Calu3 (cell line): ENCODE measurements at regions not wholly inside any gene's neighbourhood (a gene's known extent, or its start where the extent isn't known, plus 50 kb on each side); places are given as distances from the start of the nearest gene placed in this dataset.
"Not testable (repeated sequence)": the region's sequence is repeated elsewhere in the genome, so short reads cannot be mapped to it uniquely, and the experiment has no call there.

Experiments used
- BruUV-seq: library from RNA; stranded (reverse); fragments of 400-500 nt; replicated peaks from 2 replicates; lab custom pipeline; 2021; lab: Mats Ljungman, UMichigan
- CTCF ChIA-PET: fragments of 300-600 bp; sonication (Branson Sonifier 250); formaldehyde crosslinking; loops from one replicate; lab custom pipeline; 2022; ENCODE audit warnings: antibody characterized with exemption; lab: Charles Lee
- DNase-seq: peaks from one replicate; pipeline ENCODE4 v3.0.0; 2022
- H3K27ac Mint-ChIP-seq: one replicate; pipeline ENCODE4 v1.8.0; 2022; ENCODE audit warnings: mixed read lengths; ENCODE audit not compliant: unreplicated experiment
- H3K27me3 Mint-ChIP-seq: one replicate; pipeline ENCODE4 v1.8.0; 2022; ENCODE audit warnings: mixed read lengths; ENCODE audit not compliant: unreplicated experiment
- H3K36me3 Mint-ChIP-seq: one replicate; pipeline ENCODE4 v1.8.0; 2022; ENCODE audit warnings: mild to moderate bottlenecking, moderate library complexity, mixed read lengths; ENCODE audit not compliant: insufficient read depth, unreplicated experiment
- H3K4me1 Mint-ChIP-seq: one replicate; pipeline ENCODE4 v1.8.0; 2022; ENCODE audit warnings: mild to moderate bottlenecking, low read depth, mixed read lengths; ENCODE audit not compliant: unreplicated experiment
- H3K4me3 Mint-ChIP-seq: one replicate; pipeline ENCODE4 v1.8.0; 2022; ENCODE audit warnings: mild to moderate bottlenecking, low read depth, moderate library complexity, mixed read lengths; ENCODE audit not compliant: unreplicated experiment
- H3K9me3 Mint-ChIP-seq: one replicate; pipeline ENCODE4 v1.8.0; 2022; ENCODE audit warnings: low read depth, mixed read lengths; ENCODE audit not compliant: unreplicated experiment
- CTCF ChIP-seq: fragments of 200-600 bp; IDR thresholded peaks from one replicate; pipeline ENCODE4 v1.8.0; 2022; ENCODE audit warnings: antibody characterized with exemption; ENCODE audit not compliant: unreplicated experiment
- intact Hi-C: fragments of 100-400 bp; cut with micrococcal nuclease; formaldehyde crosslinking; loops from one replicate; pipeline ENCODE4 v1.10.0; 2022; ENCODE audit not compliant: unreplicated experiment

GRCh38 chr19:14267224-14267741, 61.3 kb upstream of the ADGRL1 start:
- H3K36me3 Mint-ChIP-seq = peaks cover 4% of the 10 kb centered on the region
- H3K27ac Mint-ChIP-seq = no peak overlapping the region
- H3K4me3 Mint-ChIP-seq = no peak overlapping the region
- no peaks in the 10 kb centered on the region for H3K4me1 Mint-ChIP-seq
- intact Hi-C loops = no loop called here
- DNase-seq = no peak
- no TSS peak for BruUV-seq
- CTCF ChIA-PET = no interaction called here
- peaks cover 79% of the 10 kb centered on the region for H3K27me3 Mint-ChIP-seq
- no peaks in the 10 kb centered on the region for H3K9me3 Mint-ChIP-seq
- TF ChIP-seq CTCF = no peak

GRCh38 chr19:14266208-14266607, 60.2 kb upstream of the ADGRL1 start:
- H3K27ac Mint-ChIP-seq, H3K4me3 Mint-ChIP-seq, H3K9me3 Mint-ChIP-seq, CTCF ChIA-PET, intact Hi-C loops, H3K4me1 Mint-ChIP-seq, H3K36me3 Mint-ChIP-seq, BruUV-seq, DNase-seq: not testable (repeated sequence)
- peaks cover 68% of the 10 kb centered on the region for H3K27me3 Mint-ChIP-seq

GRCh38 chr19:14265290-14266036, 59.5 kb upstream of the ADGRL1 start:
- DNase-seq = no peak
- TF ChIP-seq CTCF = no peak
- peaks cover 68% of the 10 kb centered on the region for H3K27me3 Mint-ChIP-seq
- H3K36me3 Mint-ChIP-seq = peaks cover 4% of the 10 kb centered on the region
- no peak overlapping the region for H3K27ac Mint-ChIP-seq
- H3K9me3 Mint-ChIP-seq = no peaks in the 10 kb centered on the region
- CTCF ChIA-PET = interaction anchor here (0.6 kb wide), 1 partner anchor 53 kb away, joined by 5 read pairs; no protein-coding TSS in a partner anchor
- H3K4me3 Mint-ChIP-seq = no peak overlapping the region
- intact Hi-C loops = no loop called here
- no TSS peak for BruUV-seq
- no peaks in the 10 kb centered on the region for H3K4me1 Mint-ChIP-seq

- BruUV-seq, H3K9me3 Mint-ChIP-seq, H3K4me1 Mint-ChIP-seq, CTCF ChIA-PET, DNase-seq, H3K27ac Mint-ChIP-seq, H3K4me3 Mint-ChIP-seq, intact Hi-C loops, H3K36me3 Mint-ChIP-seq: not testable (repeated sequence)
- peaks cover 18% of the 10 kb centered on the region for H3K27me3 Mint-ChIP-seq
Observed at GRCh38 chr19:14255902-14256649, 50.1 kb upstream of the ADGRL1 start.
